ENCODE measurements at regions not wholly inside any gene's neighbourhood (a gene's known extent, or its start where the extent isn't known, plus 50 kb on each side); places are given as distances from the start of the nearest gene placed in this dataset.

- TF ChIP-seq GATA2 (IDR thresholded peaks at IDR 0.05; ENCODE audit: low read depth, low read length) = no peak
- TF ChIP-seq GATA3 (IDR thresholded peaks at IDR 0.05; ENCODE audit: low read depth, low read length) = no peak
Measured at GRCh38 chr5:60494144-60494543, 205.8 kb downstream of the DEPDC1B start.

Data from SH-SY5Y (cell line).